C4-2B (cell line): ENCODE measurements at regions not wholly inside any gene's neighbourhood (a gene's known extent, or its start where the extent isn't known, plus 50 kb on each side); places are given as distances from the start of the nearest gene placed in this dataset.
A peak's percentile ranks its signal among the peaks of the same experiment; 100 is the strongest.
"Not testable (repeated sequence)": the region's sequence is repeated elsewhere in the genome, so short reads cannot be mapped to it uniquely, and the experiment has no call there.

Experiments
- H3K27ac ChIP-seq: fragments of 450-650 bp; 2 replicates; pipeline ENCODE4 v1.5.1; 2017
- CTCF ChIP-seq: fragments of 450-650 bp; conservative IDR thresholded peaks from 2 replicates; pipeline ENCODE4 v1.5.1; 2017; ENCODE audit warnings: mild to moderate bottlenecking
- ZFX ChIP-seq: fragments of 450-650 bp; IDR thresholded peaks from 2 replicates; pipeline ENCODE4 v1.6.1; 2017

GRCh38 chr11:29171360-29171950 lies 845.4 kb downstream of the KCNA4 start:
- H3K27ac ChIP-seq = no peak overlapping the region
- TF ChIP-seq ZFX = no peak
- TF ChIP-seq CTCF = no peak

GRCh38 chr11:29166306-29166705 lies 850.5 kb downstream of the KCNA4 start:
- TF ChIP-seq ZFX (no peak), CTCF (no peak)
- H3K27ac ChIP-seq = no peak overlapping the region

- TF ChIP-seq ZFX = no peak
- no peak for TF ChIP-seq CTCF
- no peak overlapping the region for H3K27ac ChIP-seq
These were observed 853.6 kb downstream of the KCNA4 start for GRCh38 chr11:29163231-29163630.

GRCh38 chr11:29162491-29162890 lies 854.3 kb downstream of the KCNA4 start:
- TF ChIP-seq ZFX (no peak), CTCF (no peak)
- no peak overlapping the region for H3K27ac ChIP-seq

GRCh38 chr11:29161191-29161590 lies 855.6 kb downstream of the KCNA4 start:
- TF ChIP-seq CTCF (no peak), ZFX (no peak)
- H3K27ac ChIP-seq = no peak overlapping the region

- TF ChIP-seq ZFX (no peak), CTCF (peak; percentile 83)
These were observed 857.0 kb downstream of the KCNA4 start for GRCh38 chr11:29159552-29160465.

GRCh38 chr11:29153078-29153477 lies 863.8 kb downstream of the KCNA4 start:
- TF ChIP-seq CTCF = no peak
- no peak for TF ChIP-seq ZFX
- no peak overlapping the region for H3K27ac ChIP-seq

More at GRCh38 chr11:29159552-29160465, 857.0 kb downstream of the KCNA4 start:
- H3K27ac ChIP-seq = no peak overlapping the region

- H3K27ac ChIP-seq = not testable (repeated sequence)
These were observed 874.3 kb downstream of the KCNA4 start for GRCh38 chr11:29142573-29142972.
